ENCODE measurements at regions not wholly inside any gene's neighbourhood (a gene's known extent, or its start where the extent isn't known, plus 50 kb on each side); places are given as distances from the start of the nearest gene placed in this dataset.
"Not testable (repeated sequence)": the region's sequence is repeated elsewhere in the genome, so short reads cannot be mapped to it uniquely, and the experiment has no call there.

DNA sequence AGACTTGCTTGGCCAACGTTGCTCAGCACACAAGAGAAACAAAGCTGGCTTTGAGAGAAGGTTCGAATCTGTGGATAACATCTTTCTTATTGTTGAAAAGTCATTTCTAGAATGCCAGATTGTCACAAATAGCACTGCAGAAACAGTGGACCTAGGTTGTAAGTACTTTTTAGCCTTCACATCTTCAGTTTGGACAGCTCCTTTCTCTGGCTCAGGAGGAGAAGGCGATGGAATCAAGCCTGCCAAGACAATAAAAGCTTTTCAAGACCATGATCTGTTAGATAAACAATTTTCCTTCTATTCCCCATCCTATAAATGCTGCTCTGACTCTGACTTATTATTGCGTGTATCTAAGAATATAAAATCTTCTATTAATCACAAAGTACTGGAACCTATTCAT lies 615.2 kb upstream of the SEMA6A start:
- no peak for DNase-seq

DNA sequence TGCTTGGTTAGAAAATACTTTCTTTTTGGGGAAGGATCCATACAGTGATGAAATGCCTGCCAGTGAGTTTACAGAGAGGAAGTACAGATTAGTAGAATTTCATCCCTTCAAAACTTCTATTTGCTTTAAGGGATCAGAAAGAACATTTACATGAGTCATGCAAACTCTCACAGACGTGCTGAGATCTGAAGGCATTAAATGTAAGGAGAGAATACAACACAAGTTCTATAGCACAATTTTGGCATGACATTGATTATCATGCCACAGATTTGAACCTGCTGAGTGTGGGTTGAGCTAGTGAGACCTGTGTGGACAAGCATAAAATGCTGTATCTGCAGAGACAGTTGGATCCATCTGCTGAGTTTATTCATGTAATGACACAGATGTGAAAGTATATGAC lies 613.6 kb upstream of the SEMA6A start:
- DNase-seq: no peak

- no peak for DNase-seq
Observed at GRCh38 chr5:117186751-117187150, 612.1 kb upstream of the SEMA6A start.

DNA sequence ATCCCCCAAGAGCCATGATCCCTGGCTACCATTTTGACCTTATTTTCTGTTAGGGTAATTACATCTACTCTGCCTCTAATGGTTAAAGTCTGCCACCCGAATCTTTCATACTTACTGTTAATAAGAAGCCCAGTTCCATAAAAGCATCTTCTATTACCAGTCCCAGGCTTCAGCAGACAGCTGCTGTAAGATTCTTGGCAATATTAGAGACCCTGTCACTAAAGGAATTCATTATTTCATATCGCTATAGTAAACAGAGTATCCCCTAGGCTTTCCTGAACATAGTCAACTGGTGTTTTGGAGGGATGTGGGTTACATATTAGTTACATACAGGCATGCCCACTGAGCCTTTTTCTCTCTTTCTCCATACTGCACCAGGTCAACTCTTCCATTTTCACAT lies 608.7 kb upstream of the SEMA6A start:
- no peak for DNase-seq

DNA sequence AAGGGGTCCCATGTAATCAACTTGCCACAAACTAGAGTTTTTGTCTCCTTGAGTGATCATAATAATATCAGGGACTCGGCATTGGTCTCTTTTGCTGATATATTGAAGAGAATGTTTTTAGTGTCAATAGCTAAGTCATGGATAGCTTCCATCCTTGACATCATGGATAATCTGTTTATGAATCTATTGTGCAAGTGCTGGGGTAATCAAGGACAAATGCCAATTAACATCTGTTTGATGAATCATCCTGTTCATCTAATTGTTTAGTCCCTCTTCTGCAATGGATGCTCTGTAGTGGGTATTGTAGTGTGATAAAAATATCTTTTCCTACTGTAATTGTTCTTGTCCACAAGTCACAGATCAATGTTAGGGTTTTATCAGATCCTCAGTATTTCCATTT lies 607.5 kb upstream of the SEMA6A start:
- DNase-seq: no peak

DNA sequence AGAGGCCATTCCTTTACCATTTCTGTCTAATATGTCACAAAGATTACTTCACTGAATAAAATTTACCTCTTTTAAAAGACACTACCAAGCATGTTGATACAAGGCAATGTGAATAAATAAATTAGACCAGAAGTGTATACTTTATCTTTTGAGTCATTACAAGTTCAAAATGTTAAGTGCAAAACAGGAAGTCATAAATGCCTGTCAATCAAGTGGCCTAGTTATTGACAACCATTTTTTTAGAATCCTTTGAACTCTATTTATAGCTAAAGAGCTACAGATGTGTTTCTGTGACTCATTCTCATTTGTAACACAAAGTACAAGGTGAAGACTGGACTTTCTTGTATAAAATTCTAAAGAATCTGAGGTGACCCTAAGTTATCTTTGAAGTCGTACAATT lies 602.7 kb upstream of the SEMA6A start:
- no peak for DNase-seq

GRCh38 chr5:117165068-117165467 lies 590.4 kb upstream of the SEMA6A start:
- DNase-seq: no peak

DNA sequence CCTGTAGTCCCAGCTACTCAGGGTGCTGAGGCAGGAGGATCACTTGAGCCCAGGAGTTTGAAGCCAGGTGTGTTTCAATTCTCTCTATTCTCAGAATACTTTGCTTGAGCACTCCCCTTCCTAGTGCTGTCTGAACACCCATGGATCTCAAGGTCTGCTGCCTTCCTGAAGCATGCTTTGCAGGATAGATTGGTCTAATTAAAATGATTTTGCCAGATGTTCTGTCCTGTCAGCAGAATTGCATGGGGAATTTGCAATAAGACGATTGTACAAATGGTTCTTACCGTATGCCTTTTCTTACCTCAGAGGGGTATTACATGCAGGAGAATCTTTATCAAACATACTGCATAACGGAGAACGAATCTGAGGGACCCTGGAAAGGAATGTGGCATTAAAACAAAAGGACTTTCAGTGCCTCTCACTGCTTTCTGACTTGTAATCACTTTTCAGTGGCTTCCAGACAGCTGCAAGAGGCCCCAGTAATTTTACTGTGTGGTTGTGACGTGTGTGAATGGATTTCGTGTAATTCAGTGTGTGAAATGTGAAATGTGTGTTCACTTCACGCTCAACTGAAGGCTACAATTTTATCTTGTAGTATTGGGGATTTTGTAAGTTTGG lies 587.2 kb upstream of the SEMA6A start:
- no peak for DNase-seq

DNA sequence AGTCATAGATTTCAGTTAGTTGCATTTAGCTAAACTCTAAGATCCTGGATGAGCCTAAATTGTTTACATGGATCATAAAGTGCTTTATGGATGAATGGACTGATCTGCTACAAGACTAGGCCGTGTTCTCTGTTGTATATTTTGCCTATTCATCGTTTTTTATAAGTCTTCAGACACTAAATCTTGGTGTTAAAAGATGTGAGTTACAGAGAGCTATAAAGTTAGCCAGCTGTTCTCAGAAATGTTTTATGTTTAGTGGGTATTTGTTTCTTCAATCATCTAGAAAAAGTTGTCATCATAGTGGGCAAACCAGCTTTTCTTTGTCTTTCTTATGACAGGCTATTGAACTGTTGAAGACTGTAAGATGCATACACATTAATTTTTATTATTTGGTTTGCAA lies 585.8 kb upstream of the SEMA6A start:
- DNase-seq: no peak

DNA sequence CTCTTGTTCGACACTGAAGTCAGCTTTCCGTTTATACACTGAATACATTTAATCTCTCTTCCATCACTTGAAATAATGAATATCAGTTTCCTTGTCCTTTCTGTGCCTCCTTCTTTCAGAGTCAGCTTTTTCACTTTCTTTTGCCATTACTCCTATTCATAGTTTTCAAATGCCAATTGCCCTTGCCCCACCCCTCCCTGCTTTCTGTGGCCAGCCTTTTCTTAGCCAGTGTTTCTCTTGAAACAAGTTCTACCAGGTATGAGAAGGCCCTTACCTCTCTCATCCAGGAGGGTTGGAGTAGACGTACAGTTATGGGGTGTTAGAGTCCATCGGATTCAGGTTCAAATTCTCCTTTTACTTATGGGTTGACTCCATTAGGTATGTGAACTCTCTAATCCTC lies 574.7 kb upstream of the SEMA6A start:
- no peak for DNase-seq

DNA sequence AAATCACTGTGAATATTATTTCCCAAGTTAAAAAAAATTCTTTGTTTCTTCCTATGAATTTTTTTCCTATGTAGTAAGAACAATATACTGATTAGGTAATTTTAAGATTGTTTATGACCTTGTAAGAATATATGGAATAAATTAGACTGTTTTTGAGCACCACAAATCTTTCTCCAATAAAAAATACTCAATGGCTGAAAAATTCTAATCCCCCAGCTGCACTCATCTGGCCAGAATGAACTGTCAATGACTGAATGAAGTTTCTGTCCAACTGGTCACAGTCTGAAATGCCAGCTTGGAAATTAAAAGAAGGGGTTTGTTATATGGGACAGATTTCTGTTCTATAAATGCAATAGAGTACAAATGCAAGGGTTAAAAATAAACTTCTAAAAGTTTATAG lies 569.5 kb upstream of the SEMA6A start:
- DNase-seq: no peak

DNA sequence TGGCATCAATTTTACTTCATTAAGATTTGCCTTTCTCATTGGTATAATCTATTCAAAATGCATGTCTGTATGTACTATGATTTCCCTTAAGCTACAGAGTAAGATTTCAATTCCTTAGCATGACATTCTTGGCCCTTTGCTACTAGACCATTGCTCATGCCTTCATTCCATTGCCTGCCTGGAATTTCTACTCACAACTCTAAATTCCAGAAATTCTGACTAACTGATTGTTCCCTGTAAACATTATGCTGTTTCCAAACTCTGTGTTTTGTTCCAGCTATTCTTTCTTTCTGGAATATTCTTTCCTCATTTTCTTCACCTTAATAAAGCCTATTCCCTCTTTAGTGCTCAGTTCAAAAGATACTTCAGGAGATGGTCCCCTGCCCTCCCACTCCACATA lies 568.8 kb upstream of the SEMA6A start:
- DNase-seq: no peak

DNA sequence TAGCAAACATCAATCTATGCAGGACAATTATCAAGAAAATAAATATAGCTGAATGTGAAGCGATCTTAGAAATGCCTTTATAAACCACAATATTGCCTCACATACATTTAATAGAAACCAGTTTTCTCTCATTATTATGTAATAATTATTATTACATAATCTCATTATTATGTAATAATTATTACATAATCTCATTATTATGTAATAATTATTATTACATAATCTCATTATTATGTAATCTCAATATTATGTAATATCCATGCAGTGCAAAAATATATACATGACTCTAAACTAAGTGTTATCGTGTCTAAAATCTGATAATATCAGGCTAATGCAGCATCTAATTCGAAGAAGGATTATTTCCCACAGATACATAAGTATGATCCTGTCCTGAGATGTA lies 563.9 kb upstream of the SEMA6A start:
- DNase-seq: no peak

DNA sequence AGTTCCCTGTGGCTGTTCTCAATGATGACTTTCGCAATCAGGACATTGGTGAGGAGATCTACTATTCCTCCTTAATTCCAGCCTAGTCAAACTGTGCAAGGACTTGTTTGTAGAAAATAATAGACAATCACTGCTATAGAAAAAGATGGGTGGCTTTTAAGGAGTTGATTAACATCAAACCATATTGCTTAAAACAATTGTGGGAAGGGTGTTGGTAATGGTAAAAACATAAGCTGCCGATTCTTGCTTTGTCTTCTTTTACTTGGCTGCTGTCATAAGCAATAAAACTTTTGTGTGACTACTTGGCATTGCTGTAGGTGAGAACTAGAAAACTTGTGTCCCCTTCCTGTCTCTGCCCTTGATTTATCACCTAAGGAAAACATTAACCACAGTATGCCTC lies 561.2 kb upstream of the SEMA6A start:
- DNase-seq: no peak

DNA sequence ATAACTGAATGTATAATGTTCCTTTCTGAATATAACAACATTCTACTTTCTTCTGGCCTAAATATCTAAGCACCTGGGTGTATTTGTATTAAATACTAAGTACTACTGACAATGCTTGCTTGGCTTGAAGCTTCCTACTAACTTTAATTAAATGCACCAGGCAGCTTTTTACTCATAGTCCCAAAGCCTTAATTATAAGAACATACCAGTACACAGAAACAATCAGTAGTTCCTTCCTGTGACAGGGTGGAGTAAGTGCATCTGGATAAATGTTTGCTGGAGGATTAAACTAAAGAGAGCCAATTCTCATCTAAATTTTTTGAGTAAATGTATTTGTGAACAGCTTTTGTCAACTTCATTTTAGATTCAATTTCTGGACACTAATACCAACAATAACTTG lies 558.6 kb upstream of the SEMA6A start:
- DNase-seq: no peak

GRCh38 chr5:117131876-117132275 lies 557.3 kb upstream of the SEMA6A start:
- no peak for DNase-seq

- no peak for DNase-seq
Observed at GRCh38 chr5:117131048-117131679, 556.5 kb upstream of the SEMA6A start.

DNA sequence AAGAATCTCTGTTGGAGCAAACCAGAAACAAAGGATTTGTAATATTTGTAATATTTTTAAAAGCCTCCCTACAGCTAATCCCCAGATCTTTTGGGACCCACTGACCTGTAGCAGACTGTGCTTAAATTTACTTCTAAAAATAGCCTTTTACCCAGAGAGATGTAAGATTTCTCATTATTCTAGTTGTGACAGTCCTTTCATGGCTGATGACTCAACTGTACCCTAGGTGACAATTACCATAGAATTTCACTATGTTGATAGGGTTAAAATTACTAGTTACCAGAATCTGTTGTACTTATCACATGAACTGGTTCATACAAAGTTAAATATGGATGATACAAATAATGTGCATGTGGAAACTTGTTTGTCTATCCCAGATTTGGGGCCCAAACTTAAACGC lies 543.9 kb upstream of the SEMA6A start:
- no peak for DNase-seq

GRCh38 chr5:117117314-117117713 lies 542.7 kb upstream of the SEMA6A start:
- not testable (repeated sequence) for DNase-seq

DNA sequence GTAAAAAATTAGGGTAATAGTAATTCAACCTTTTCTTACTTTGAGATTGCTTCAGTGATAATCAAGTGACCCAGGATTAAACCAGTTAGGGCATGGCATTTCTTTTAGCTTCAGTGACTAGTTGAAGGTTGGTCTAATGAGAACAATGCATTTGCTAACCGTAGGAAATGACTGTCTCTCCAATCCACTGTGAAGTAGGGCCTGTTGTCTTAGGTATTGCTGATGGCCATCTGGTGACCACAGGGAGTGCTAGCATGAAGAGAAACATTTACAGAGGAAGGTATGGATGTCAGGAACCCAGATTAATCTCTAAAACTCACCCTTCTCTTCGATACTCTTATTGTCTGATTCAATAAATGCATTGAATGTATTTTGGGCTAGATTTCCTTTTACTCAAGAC lies 535.9 kb upstream of the SEMA6A start:
- no peak for DNase-seq

DNA sequence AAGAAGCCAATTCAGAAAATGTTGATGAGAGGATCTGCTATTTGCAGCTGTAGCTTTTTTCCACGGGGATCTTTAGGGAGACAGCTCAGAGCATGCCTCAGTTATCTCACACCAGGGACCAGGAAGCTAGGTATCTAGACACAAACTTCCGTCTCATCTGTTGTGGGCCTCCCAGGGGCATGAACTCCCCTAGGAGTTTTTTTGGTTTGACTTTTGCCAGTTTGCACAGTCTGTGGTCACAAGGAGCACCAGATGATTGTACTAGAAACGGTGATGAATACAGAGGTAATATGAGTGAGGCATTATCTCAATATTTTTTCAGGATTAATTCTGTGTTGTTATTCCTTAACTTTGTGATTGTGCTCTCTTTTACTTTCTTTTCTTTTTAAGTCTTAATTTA lies 533.2 kb upstream of the SEMA6A start:
- DNase-seq: no peak

DNA sequence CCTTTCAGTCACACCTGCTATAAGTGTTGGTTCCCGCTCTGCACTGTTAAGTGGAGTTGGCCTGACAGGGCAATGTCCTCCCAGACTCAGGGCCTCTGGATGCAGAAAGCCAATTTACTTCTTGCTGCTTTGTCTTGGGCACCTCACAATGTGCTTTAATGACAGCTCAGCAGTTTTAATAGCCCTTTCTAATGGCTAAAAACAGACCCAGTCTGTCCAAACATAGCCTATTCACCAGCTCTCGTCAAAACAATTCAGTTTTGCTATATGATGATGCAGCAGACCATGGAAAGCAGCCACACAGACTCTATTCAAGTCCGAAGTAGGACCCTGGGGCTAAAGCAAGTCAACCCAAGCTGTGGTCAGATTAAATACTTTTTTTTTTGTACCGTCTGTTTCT lies 529.1 kb upstream of the SEMA6A start:
- no peak for DNase-seq

DNA sequence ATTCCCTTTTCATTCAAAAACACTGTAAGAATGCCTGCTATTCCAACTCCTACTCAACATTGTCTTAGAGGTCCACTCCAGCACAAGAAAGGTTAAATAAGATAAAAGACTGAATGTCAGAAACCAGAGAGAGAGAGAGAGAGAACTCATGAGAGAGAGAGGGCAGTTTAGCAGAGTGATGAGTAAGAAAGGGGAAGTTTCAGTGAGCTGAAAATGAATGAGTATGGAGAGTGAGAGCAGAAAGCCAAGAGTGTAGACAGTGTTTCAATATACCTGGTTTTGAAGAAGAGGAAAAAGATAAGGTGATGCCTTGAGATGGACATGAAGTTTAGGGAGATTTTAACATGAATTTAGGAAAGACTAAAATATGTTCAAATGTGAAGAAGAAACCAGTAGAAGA lies 528.0 kb upstream of the SEMA6A start:
- DNase-seq: no peak

DNA sequence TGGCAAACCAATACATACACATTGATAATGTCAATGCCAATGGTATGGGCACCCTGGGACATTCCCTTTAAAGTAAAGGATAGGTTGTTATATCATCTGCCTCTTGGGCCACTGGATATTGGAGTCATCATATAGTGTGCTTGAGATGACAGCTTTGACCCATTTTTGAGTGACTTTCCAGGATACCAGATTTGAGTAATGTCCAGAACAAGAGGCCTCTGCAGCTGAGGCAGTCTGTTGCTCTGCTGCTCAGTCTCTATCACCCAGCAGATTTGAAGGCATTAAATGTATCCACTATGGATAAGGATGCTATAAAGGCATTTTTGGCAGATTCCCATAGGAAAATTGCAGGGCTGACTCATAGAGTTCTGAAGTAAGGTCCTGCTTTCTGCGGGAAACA lies 525.6 kb upstream of the SEMA6A start:
- DNase-seq: no peak

- DNase-seq: no peak
Observed at GRCh38 chr5:117098094-117098493, 523.5 kb upstream of the SEMA6A start.

Measured in CD4-positive, alpha-beta T cell treated with Interleukin-17A for 4 hours (primary cell).